ENCODE measurements at regions not wholly inside any gene's neighbourhood (a gene's known extent, or its start where the extent isn't known, plus 50 kb on each side); places are given as distances from the start of the nearest gene placed in this dataset.
A peak's percentile ranks its signal among the peaks of the same experiment; 100 is the strongest.

DNA sequence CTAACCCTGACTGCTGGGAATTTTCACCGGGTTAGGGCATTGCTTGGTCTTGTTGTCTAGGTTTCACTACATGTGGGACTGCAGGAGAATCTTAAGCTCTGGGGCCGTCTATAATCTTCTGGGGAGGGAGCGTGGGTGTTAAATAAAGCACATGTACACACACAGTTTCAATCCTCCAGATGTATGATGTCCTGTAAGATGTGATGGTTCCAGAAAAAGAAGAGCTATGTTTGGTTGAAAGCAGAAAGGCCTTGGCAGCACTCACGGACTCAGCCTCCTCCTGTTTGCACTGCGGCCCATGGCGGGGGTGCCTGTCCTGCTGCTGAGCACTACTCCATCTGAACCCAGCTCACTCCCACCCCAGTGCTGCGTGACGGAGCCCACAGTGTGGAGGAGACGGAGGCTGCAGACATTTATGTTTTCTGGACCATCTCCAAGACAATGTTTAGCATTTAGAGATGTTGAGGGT lies 343.5 kb downstream of the TEX29 start:
- Histone ChIP-seq H2BK20ac (ENCODE audit: low read depth, low read length, poor library complexity, severe bottlenecking) (no peak overlapping the region), H3K4me1 (ENCODE audit: insufficient read depth, low read length) (peaks cover 4% of the 10 kb centered on the region), H4K5ac (ENCODE audit: insufficient read length, low read depth, low read length) (no peak overlapping the region), H2BK15ac (ENCODE audit: low read depth, low read length) (no peak overlapping the region), H3K56ac (ENCODE audit: insufficient read length, low read depth, low read length) (no peak overlapping the region), H3T11ph (ENCODE audit: low read length) (no peak overlapping the region), H3K27ac (ENCODE audit: insufficient read length, low read depth, low read length) (no peak overlapping the region), H4K91ac (ENCODE audit: insufficient read length, low read depth, low read length) (no peak overlapping the region), H3K4me2 (ENCODE audit: insufficient read depth, insufficient read length, low read length) (no peak overlapping the region), H2BK5ac (ENCODE audit: insufficient read length, low read length) (no peak overlapping the region), H2BK120ac (ENCODE audit: low read depth, low read length, poor library complexity, severe bottlenecking) (no peak overlapping the region), H3K4ac (ENCODE audit: low read depth, low read length) (no peak overlapping the region), H2AFZ (ENCODE audit: low read length) (no peak overlapping the region), H3K23me2 (ENCODE audit: insufficient read length, low read depth, low read length, poor library complexity, severe bottlenecking) (no peaks in the 10 kb centered on the region), H3K79me2 (ENCODE audit: insufficient read depth, low read length) (no peaks in the 10 kb centered on the region), H3K9me3 (ENCODE audit: control insufficient read depth, low read depth, low read length) (no peaks in the 10 kb centered on the region), H2AK5ac (ENCODE audit: insufficient read length, low read length) (no peak overlapping the region), H3K14ac (ENCODE audit: insufficient read depth, low read length) (no peak overlapping the region), H4K8ac (replicated peaks; ENCODE audit: insufficient read length, low read depth, low read length) (no peak overlapping the region), H2BK12ac (ENCODE audit: insufficient read length, low read depth, low read length) (no peak overlapping the region), H4K20me1 (ENCODE audit: control insufficient read depth, insufficient read depth, insufficient read length) (no peaks in the 10 kb centered on the region), H3K79me1 (ENCODE audit: insufficient read depth, low read depth, low read length, poor library complexity, severe bottlenecking) (no peaks in the 10 kb centered on the region), H3K18ac (ENCODE audit: insufficient read length, low read depth, low read length) (no peak overlapping the region), H3K27me3 (ENCODE audit: insufficient read depth, low read length) (no peaks in the 10 kb centered on the region), H3K23ac (ENCODE audit: insufficient read length, low read depth, low read length) (no peak overlapping the region), H3K9ac (ENCODE audit: extremely low read depth, insufficient read length, low read length) (no peak overlapping the region)
- H3K36me3 Mint-ChIP-seq (ENCODE audit: insufficient read depth in 1 of 3, low read depth in 3 of 3) = no peaks in the 10 kb centered on the region
- peaks cover 8 to 21% of the 10 kb centered on the region in 2 experiments for H3K4me1 Mint-ChIP-seq
- H3K27ac Mint-ChIP-seq = no peak overlapping the region
- H3K4me3 Mint-ChIP-seq = no peak overlapping the region
- DNase-seq = peak; percentile 13
- TF ChIP-seq, protein P1, sequence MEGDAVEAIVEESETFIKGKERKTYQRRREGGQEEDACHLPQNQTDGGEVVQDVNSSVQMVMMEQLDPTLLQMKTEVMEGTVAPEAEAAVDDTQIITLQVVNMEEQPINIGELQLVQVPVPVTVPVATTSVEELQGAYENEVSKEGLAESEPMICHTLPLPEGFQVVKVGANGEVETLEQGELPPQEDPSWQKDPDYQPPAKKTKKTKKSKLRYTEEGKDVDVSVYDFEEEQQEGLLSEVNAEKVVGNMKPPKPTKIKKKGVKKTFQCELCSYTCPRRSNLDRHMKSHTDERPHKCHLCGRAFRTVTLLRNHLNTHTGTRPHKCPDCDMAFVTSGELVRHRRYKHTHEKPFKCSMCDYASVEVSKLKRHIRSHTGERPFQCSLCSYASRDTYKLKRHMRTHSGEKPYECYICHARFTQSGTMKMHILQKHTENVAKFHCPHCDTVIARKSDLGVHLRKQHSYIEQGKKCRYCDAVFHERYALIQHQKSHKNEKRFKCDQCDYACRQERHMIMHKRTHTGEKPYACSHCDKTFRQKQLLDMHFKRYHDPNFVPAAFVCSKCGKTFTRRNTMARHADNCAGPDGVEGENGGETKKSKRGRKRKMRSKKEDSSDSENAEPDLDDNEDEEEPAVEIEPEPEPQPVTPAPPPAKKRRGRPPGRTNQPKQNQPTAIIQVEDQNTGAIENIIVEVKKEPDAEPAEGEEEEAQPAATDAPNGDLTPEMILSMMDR (conservative IDR thresholded peaks at IDR 0.05) = no peak
- H3K27me3 Mint-ChIP-seq (ENCODE audit: low read depth) = peaks cover 14% of the 10 kb centered on the region
- no peaks in the 10 kb centered on the region for H3K9me3 Mint-ChIP-seq
- WGBS (ENCODE audit: extremely low coverage, insufficient read length, low lambda C conversion rate) = no CpG with 5 or more reads among the region's 9 CpGs
